Spleen (tissue), 7 donors: ENCODE measurements at regions not wholly inside any gene's neighbourhood (a gene's known extent, or its start where the extent isn't known, plus 50 kb on each side); places are given as distances from the start of the nearest gene placed in this dataset.

Experiments
- CTCF ChIP-seq, 11 experiments: fragments of 200-600 bp in 7 of 11; fragments of 450-650 bp in 4 of 11; sonication (generic) in 4 of 11; IDR thresholded peaks in 8 of 11; conservative IDR thresholded peaks in 3 of 11; 1 replicate in 7 of 11; 2 replicates in 4 of 11; pipeline versions ENCODE4 v1.4.0 to v1.8.0; 2016 to 2021; ENCODE audit warnings: antibody characterized with exemption in 11 of 11, inconsistent platforms in 4 of 11, mild to moderate bottlenecking in 1 of 11
- POLR2A ChIP-seq, 3 donors: fragments of 450-650 bp; IDR thresholded peaks; one replicate each; pipeline ENCODE4 v1.5.1; 2017; ENCODE audit warnings: antibody characterized with exemption in 3 of 3, mild to moderate bottlenecking in 1 of 3
- POLR2AphosphoS5 ChIP-seq, 3 donors: sonication (generic); formaldehyde crosslinking; IDR thresholded peaks; one replicate each; pipeline ENCODE4 v1.5.1; 2017; ENCODE audit warnings: antibody characterized with exemption in 3 of 3
- donor health status: DM: no; HTN: no; CAD: no; lungs with moderate emphysema.
- donor health status: DM: no; HTN: no; CAD: no.
- donor health status: DM: no; HTN: no; CAD: no.

DNA sequence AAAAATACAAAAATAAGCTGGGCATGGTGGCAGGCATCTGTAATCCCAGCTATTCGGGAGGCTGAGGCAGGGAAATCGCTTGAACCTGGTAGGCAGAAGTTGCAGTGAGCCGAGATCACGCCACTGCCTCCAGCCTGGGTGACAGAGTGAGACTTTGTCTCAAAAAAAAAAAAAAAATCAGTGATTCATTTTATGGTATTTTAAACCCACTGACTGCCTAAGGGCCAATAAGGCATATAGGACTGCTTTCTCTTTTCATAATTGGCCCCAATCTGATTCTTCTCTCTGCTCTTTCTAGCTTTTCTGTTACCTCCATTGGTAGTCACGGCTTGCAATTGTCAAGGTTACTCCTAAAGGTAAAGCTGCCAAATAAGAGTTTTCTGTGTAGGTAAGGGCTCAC is 60.2 kb upstream of the ADGRF1 start:
- TF ChIP-seq CTCF (IDR thresholded peaks at IDR 0.05 in 8 of 11, conservative IDR thresholded peaks at IDR 0.05 in 3 of 11) (no peak), POLR2AphosphoS5 (IDR thresholded peaks at IDR 0.05) (no peak), POLR2A (IDR thresholded peaks at IDR 0.05) (no peak)
